Aorta (tissue), 5 donors: ENCODE measurements at regions not wholly inside any gene's neighbourhood (a gene's known extent, or its start where the extent isn't known, plus 50 kb on each side); places are given as distances from the start of the nearest gene placed in this dataset.

Experiments
- ATAC-seq: fragments of 200-7000 bp; cut with Tn5 transposase; one replicate; pipeline ENCODE4 v1.9.1; 2022; ENCODE audit warnings: moderate library complexity; ENCODE audit not compliant: low FRiP score
- DNase-seq, 2 donors: peaks; one replicate each; pipeline ENCODE4 v3.0.0-alpha.2; 2020
- H3K27ac ChIP-seq, 2 donors: one replicate each; pipeline ENCODE4 v1.5.1; 2013; ENCODE audit warnings: low read length in 2 of 2, mild to moderate bottlenecking in 2 of 2, moderate library complexity in 2 of 2, control low read depth in 1 of 2, inconsistent platforms in 1 of 2, low read depth in 1 of 2
- H3K27me3 ChIP-seq, 2 donors: one replicate each; pipeline ENCODE4 v1.6.1; 2013; ENCODE audit warnings: control low read depth in 1 of 2, low read length in 1 of 2, mild to moderate bottlenecking in 1 of 2, moderate library complexity in 1 of 2; ENCODE audit not compliant: insufficient read depth in 2 of 2, control insufficient read depth in 1 of 2
- H3K36me3 ChIP-seq, 2 donors: one replicate each; pipeline ENCODE4 v1.6.1; 2013; ENCODE audit warnings: control low read depth in 1 of 2, low read length in 1 of 2, mild to moderate bottlenecking in 1 of 2; ENCODE audit not compliant: insufficient read depth in 2 of 2, control insufficient read depth in 1 of 2
- H3K4me1 ChIP-seq, 2 donors: one replicate each; pipeline ENCODE4 v1.6.1; 2013; ENCODE audit warnings: low read length in 2 of 2, control low read depth in 1 of 2, mild to moderate bottlenecking in 1 of 2, moderate library complexity in 1 of 2; ENCODE audit not compliant: insufficient read depth in 2 of 2, control insufficient read depth in 1 of 2
- H3K4me3 ChIP-seq, 2 donors: one replicate each; pipeline ENCODE4 v1.5.1; 2013; ENCODE audit warnings: low read length in 2 of 2, control low read depth in 1 of 2, mild to moderate bottlenecking in 1 of 2
- H3K9me3 ChIP-seq: one replicate; pipeline ENCODE4 v1.6.1; 2013; ENCODE audit warnings: mild to moderate bottlenecking, low read length; ENCODE audit not compliant: control insufficient read depth
- WGBS, 2 donors: extraction: QIAGEN DNeasy Blood & Tissue Kit; methylation state at CpG; one replicate each; pipeline ENCODE4 v1.1.7; 2013; 5-methylcytosine and 5-hydroxymethylcytosine counted together
- intact Hi-C, 2 donors: fragments of 100-400 bp; cut with DNase I; formaldehyde crosslinking; loops; one replicate each; pipeline versions ENCODE4 v1.14.2 to v1.15.0; 2022
- donor health status: healthy with polysubstance abuse.
- donor health status: Bipolar disorder and iron deficiency.
- donor health status: DM: no; HTN: no; CAD: no.
- donor health status: DM: no; HTN: no; CAD: no.
- donor health status: DM: yes; HTN: yes; CAD: no.

DNA sequence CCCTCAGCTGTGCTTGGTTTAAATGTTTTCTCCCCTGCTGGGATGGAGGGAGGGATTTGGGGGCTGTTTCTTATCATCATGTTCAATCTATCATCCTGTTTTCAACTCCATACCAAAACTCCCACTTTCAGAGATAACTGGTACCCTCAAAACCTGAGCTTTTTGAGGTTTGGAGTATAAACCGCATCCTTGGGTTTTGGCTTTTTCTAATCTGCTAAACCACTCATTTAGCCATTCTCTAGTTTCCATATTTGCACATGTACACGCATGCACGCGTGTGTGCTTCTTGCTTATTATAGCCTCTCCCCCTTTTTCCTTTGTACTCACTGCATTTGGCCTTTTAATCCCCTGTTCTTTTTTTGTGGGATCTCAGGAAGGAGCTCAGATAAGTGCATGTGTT is 116.7 kb upstream of the TEX13D start:
- no peaks in the 10 kb centered on the region for H3K9me3 ChIP-seq
- no peak overlapping the region for H3K4me3 ChIP-seq
- intact Hi-C loops, result no loop called here

DNA sequence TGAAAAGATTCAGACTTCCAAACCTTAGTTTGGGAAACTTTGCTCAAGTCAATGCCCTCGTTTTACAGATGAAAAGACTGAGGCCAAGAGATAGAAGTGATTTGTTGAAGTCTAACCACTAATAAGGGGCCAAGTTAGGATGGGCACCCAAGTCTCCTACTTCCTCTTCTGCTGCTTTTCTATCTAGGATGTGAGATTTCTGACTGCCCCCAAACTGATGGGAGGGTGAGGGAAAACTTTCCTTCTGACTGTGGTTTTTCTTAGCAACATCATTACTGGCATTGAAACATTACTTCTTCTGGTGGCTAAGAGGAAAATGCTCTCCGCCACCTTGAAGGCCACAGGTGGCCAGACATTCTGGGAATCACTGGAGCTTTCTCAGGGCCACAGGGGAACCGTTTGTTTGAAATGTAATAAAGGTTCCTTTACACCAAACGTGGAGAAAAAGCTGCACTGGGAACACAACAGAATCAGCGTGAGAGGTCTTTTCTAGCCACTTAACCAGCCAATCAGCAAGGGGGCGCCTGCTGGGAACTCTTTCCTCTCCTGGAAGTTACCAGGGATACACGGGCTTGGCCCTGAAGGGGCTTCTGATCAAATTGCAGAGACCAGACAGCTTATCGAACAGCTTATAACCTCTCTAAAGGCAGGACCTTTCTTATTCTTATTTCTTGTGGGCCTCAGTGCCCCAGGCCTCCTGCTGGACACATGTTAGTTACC is 115.9 kb upstream of the TEX13D start:
- Histone ChIP-seq H3K9me3 (no peaks in the 10 kb centered on the region), H3K4me1 (no peaks in the 10 kb centered on the region), H3K4me3 (no peak overlapping the region), H3K36me3 (no peaks in the 10 kb centered on the region), H3K27me3 (no peaks in the 10 kb centered on the region), H3K27ac (no peak overlapping the region)
- ATAC-seq, result no peak
- DNase-seq, result no peak
- WGBS, 2 donors, result 44 to 77% methylated on average over 8 of the region's 8 CpGs
- intact Hi-C loops, result no loop called here

More for the DNA sequence above, 116.7 kb upstream of the TEX13D start:
- no peak overlapping the region for H3K27ac ChIP-seq
- ATAC-seq (no peak), DNase-seq (no peak)
- no peaks in the 10 kb centered on the region for H3K36me3 ChIP-seq
- WGBS, 2 donors, result 89 to 97% methylated on average over 4 of the region's 4 CpGs
- H3K4me1 ChIP-seq, result no peaks in the 10 kb centered on the region
- no peaks in the 10 kb centered on the region for H3K27me3 ChIP-seq

DNA sequence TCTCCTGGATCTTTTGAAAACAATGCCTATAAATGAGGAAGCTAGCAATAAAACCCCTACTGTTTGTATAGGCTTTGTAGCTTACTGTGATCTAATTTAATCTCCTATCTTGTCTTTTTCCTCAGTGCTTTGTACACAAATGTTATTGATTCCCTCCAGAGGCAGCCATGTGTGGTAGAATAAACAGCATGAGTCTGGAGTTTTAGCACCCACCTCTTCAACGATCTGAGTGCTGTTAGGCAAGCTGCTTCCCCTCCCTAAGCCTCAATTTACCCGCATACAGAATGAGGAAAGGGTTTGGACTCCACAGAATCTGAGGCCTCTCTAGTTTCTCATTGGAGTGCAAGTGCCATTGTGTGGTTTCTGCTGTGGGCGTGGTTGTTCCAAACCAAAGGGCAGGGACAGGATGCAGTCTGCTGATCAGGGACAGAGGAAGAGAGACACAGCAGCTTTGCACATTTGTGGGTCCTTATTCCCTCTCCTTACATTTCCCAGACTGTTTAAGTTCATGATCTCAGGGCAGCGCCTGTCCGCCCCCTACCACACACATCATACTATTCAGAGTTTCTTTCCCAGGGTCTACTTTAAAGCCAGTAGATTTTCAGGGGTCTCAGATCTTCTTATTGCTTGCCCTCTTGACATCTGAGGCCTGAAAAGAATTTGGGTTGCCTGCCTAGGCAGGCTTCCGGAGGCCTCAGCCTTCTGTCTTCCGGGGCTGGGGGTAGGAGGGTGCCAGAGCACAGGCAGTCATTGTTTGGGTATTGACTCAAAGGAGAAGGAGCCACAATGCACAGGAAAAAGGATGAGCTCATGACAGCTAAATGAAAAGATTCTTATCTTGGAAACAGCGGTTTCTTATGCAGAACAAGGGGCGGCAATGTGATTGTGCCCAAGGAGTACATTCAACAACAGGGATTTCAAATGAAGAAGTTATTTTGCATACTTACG is 114.9 kb upstream of the TEX13D start:
- H3K4me3 ChIP-seq, result no peak overlapping the region
- no peaks in the 10 kb centered on the region for H3K27me3 ChIP-seq
- WGBS, 2 donors, result 67 to 80% methylated on average over 10 of the region's 10 CpGs
- H3K27ac ChIP-seq, result no peak overlapping the region
- no peaks in the 10 kb centered on the region for H3K4me1 ChIP-seq
- intact Hi-C loops, result no loop called here
- H3K9me3 ChIP-seq, result no peaks in the 10 kb centered on the region
- no peaks in the 10 kb centered on the region for H3K36me3 ChIP-seq
- DNase-seq (no peak), ATAC-seq (no peak)

DNA sequence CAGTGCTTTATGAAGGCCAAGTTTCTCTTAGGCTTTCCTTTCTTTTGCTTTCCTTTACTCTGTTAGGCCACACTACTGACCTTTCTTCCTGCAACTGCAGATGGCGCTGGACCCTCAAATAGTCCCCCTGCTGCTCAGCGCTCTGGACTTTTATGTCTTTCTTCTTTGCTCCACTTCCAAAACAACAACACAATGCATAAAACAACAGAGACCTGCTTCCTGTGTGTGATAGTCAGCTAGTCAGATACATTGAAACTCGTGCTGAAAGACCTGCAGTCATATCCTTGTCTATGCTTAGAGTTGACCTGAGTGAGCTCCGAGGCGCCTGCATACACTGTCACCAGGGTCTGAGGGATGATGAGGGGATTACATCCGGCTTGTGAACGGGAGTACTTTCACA is 108.9 kb upstream of the TEX13D start:
- no peak for ATAC-seq

DNA sequence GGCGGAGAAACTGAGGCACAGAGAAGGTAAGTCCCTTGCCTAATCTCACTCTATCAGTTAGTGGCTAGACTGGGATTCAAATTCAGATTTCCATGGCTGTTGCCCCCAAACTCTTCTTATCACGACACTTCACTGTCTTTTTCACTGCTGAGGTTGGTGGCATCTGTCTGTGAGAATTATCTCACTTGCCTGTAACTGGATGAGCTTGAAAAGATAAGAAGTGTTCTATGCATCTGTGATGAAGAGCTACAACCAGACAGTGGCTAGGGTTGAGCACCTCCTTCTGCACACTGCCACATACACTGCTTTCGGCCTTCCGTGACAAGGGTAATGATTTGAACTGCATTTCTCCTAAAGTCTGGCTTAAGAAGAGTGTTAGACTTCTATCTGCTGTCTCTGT is 107.9 kb upstream of the TEX13D start:
- intact Hi-C loops, result no loop called here
- WGBS, 2 donors, result 71 to 95% methylated on average over 4 of the region's 4 CpGs

More for the DNA sequence above, 108.9 kb upstream of the TEX13D start:
- H3K4me3 ChIP-seq, result no peak overlapping the region
- no peak for DNase-seq
- H3K4me1 ChIP-seq, result no peaks in the 10 kb centered on the region
- no peaks in the 10 kb centered on the region for H3K36me3 ChIP-seq
- H3K27ac ChIP-seq, result no peak overlapping the region
- intact Hi-C loops, result no loop called here
- no peaks in the 10 kb centered on the region for H3K27me3 ChIP-seq
- H3K9me3 ChIP-seq, result no peaks in the 10 kb centered on the region
- WGBS, 2 donors, result 54 to 76% methylated on average over 7 of the region's 7 CpGs

DNA sequence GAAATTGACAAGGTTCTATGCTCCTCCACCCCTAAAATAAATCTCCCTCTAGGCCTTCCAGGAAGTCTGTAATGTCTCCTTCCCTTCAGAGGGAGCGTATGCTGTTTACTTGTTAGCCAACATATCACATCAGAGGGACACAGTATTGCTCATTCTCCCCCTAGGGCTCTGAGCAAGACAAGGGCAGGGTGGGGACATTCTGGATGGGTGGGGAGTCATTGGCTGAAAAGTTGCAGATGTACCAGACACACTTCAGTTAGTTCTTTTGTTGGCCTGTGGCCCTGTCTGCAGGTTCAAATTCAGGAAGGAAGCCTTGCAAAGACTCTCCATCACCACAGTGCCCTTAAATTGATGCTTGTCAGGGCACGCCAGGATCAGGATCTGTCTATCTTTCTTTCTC is 106.3 kb upstream of the TEX13D start:
- 75 to 93% methylated on average over 2 of the region's 2 CpGs for WGBS, 2 donors
- intact Hi-C loops, result no loop called here
- no peak overlapping the region for H3K4me3 ChIP-seq
- H3K36me3 ChIP-seq, result no peaks in the 10 kb centered on the region
- DNase-seq (no peak), ATAC-seq (no peak)
- no peaks in the 10 kb centered on the region for H3K4me1 ChIP-seq
- H3K27ac ChIP-seq, result no peak overlapping the region
- no peaks in the 10 kb centered on the region for H3K9me3 ChIP-seq
- H3K27me3 ChIP-seq, result no peaks in the 10 kb centered on the region

More for the DNA sequence above, 107.9 kb upstream of the TEX13D start:
- Histone ChIP-seq H3K27ac (no peak overlapping the region), H3K27me3 (no peaks in the 10 kb centered on the region), H3K4me1 (no peaks in the 10 kb centered on the region), H3K4me3 (no peak overlapping the region), H3K9me3 (no peaks in the 10 kb centered on the region), H3K36me3 (no peaks in the 10 kb centered on the region)
- no peak for ATAC-seq
- DNase-seq, result no peak

DNA sequence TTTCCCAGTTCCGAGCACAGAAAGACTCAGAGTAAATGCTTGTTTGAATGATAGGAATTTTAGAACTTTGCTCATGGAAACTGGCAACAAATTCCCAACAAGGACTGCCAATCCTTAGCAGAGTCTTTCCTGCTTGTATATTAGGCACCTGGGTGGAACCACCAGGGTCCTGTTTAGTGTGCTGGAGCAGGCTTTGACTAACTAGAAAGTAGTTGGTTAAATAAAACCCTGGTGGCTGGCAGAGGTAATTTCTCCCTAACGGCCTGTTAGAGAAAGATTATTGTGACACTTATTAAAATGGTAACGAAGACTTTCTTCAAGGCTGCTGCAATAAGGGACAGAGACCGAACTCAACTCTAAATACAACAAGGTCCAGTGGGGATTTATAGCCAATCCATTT is 103.6 kb upstream of the TEX13D start:
- no peaks in the 10 kb centered on the region for H3K27me3 ChIP-seq
- no peaks in the 10 kb centered on the region for H3K36me3 ChIP-seq
- H3K4me3 ChIP-seq, result no peak overlapping the region
- DNase-seq, result no peak
- intact Hi-C loops, result no loop called here
- ATAC-seq, result no peak
- no peak overlapping the region for H3K27ac ChIP-seq
- WGBS, 2 donors, result 79 to 89% methylated on average over 4 of the region's 4 CpGs
- H3K4me1 ChIP-seq, result no peaks in the 10 kb centered on the region
- no peaks in the 10 kb centered on the region for H3K9me3 ChIP-seq

DNA sequence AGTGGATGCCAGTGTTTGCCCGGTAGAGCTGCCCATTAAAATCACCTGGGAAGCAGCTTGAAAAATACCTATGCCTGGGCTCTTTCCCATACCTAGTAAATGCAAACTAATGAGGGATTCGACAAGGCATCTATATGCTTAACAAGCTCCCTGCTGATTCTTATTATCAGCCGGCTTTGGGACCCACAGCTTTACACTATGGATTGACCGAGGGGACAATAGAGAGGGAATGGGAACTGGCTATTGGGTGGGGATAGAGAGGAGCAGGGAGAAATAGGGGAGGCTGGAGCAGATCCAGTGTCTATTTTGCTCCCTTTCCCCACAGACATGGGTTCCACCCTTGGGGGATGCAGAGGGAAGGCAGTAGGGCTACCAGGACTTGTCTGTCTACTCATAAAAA is 103.1 kb upstream of the TEX13D start:
- Histone ChIP-seq H3K27me3 (no peaks in the 10 kb centered on the region), H3K4me1 (no peaks in the 10 kb centered on the region), H3K27ac (no peak overlapping the region), H3K36me3 (no peaks in the 10 kb centered on the region), H3K9me3 (no peaks in the 10 kb centered on the region), H3K4me3 (no peak overlapping the region)
- 62 to 91% methylated on average over 4 of the region's 4 CpGs for WGBS, 2 donors
- ATAC-seq (no peak), DNase-seq (no peak)
- intact Hi-C loops, result no loop called here
